Fibroblast of skin of right quadriceps (primary cell): ENCODE measurements at regions not wholly inside any gene's neighbourhood (a gene's known extent, or its start where the extent isn't known, plus 50 kb on each side); places are given as distances from the start of the nearest gene placed in this dataset.
"Not testable (repeated sequence)": the region's sequence is repeated elsewhere in the genome, so short reads cannot be mapped to it uniquely, and the experiment has no call there.

Source experiments
- DNase-seq: peaks from one replicate; pipeline ENCODE4 v3.0.0-alpha.2; 2013

DNA sequence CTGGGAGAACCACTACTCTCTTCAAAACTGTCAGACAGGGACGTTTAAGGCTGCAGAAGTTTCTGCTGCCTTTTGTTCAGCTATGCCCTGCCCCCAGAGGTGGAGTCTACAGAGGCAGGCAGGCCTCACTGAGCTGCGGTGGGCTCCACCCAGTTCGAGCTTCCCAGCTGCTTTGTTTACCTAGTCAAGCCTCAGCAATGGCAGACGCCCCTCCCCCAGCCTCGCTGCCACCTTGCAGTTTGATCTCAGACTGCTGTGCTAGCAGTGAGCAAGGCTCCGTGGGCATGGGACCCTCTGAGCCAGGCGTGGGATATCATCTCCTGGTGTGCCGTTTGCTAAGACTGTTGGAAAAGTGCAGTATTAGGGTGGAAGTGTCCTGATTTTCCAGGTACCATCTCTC lies 258.6 kb upstream of the GOT2 start:
- not testable (repeated sequence) for DNase-seq

DNA sequence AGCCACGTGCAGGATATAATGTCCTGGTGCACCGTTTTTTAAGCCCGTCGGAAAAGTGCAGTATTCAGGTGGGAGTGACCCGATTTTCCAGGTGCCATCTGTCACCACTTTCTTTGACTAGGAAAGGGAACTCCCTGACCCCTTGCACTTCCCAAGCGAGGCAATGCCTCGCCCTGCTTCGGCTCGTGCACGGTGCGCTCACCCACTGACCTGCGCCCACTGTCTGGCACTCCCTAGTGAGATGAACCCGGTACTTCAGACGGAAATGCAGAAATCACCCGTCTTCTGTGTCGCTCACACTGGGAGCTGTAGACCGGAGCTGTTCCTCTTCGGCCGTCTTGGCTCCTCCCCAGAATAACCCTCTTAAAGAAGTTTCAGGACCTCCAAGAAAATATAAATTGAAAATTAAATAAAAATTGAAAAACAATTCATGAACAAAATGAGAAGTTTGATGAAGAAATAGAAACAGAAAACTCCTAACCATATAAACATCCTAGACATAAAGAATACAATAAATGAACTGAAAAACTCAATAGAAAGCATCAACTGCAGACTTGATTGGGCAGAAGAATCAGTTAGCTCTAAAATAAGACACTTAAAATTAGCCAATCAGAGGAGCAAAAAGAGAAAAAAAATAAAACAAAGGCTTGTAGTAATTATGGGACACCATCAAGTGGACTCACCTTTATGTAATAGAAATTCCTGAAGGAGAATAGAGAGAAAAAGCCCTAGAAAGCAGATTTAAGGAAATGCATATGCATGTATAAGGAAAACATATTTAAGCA lies 249.3 kb upstream of the GOT2 start:
- not testable (repeated sequence) for DNase-seq

DNA sequence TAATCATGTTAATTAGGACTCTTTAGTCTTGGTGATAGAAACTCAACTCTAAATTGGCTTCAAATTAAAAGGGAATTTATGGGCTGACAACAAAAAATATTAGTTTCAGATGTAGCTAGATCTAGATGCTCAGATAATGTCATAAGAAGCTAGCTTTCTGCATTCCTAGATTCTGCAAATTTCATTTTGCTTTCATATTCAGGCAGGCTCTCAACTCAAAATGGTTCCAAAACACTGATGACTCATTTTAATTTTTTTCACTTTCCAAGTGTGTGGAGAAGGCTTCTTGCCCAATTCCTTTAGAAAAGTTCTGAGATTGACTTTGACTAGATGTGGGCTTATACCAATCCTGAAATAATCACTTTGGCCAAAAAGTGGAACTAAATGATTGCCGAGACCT lies 236.7 kb upstream of the GOT2 start:
- peak; percentile 60 for DNase-seq

DNA sequence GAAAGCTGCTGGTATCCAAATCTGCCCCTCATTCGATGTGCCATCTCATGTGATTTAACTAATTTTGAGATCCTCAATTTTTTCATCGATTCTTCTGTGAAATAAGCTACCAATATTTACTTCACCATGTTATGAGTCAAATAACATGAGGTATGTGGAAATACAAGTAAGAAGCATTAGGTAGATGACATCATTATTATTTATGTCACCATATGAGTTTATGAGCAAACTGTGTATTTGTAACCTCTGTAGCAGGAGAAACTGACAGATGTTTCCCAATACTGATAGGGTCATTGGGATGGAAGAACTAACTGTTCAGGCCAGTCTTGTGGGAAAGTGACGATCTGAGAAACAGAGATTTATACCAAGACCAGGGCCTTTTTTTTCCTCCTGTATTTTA lies 229.4 kb upstream of the GOT2 start:
- no peak for DNase-seq

DNA sequence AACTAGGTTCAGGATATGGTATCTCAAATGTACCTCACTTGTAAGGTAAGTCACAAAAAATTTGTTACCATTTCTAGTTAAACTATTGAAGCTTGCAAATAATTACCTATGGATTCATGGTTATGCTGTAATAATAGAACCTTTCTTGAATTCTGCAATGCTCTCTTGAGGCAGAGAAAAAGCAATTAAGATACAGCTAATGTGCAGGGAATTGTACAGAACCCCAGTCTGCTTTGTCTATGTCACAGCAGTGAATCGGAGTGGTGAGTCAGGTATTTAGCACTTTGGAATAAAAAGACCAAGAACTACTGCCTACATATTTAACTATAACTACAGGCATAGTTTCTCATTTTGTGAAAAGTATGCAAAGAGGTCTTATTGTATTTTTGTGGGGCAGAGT lies 228.7 kb upstream of the GOT2 start:
- no peak for DNase-seq

DNA sequence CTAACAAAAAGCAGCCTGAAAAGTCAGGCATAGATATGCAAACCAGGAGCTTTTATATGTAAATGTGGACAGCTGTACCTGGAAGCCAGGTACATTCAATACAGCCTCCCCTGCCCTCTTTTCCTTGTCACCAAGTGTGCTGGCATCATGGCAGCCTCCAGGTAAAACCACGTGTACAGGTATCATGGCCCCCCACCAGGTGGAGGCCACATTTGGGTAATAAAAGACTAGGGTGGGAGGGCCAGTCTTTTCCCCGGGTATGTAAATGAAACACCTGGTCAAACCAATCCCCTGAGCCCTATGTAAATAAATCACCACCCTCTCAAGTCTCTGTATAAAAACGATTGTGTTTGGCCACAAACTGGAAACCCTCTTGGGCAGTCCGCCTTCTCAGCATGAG lies 226.4 kb upstream of the GOT2 start:
- DNase-seq, result no peak

DNA sequence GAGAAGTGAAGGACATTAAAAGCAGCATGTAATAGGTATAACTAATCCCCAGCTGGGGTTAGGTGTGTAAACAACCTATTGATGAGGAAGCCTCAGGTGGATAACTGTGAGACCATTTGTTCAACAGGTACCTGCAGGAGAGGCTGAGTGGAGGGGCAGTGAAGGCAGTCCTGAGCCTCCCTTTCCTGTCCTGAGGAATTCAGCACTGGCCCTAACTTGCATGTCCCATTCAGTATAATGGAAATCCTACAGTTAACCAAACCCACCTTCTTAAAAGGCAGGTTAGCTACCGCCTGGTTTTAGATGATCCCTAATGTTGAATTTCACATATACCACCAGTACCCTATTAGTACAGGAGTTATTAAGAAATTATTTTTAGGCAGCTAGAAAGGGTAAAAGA lies 225.9 kb upstream of the GOT2 start:
- DNase-seq, result no peak

DNA sequence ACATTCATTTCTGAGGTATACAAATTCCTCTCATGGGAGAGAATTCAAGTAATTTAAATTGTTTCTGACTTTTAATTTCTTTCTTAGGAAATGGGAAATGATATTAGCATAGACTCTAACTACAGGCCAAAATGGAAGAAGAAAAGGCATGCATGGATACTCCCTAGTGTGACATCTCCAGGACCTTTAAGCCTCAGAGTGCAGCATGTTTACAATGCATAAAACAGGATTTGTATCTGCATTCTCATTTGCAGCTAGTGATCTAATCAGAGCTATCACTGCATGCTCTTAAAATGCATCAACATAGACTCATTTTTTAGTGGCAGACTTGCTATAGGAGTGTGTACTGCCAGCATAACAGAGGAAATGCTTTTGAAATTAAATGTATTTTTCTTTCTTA lies 224.6 kb upstream of the GOT2 start:
- DNase-seq, result no peak

DNA sequence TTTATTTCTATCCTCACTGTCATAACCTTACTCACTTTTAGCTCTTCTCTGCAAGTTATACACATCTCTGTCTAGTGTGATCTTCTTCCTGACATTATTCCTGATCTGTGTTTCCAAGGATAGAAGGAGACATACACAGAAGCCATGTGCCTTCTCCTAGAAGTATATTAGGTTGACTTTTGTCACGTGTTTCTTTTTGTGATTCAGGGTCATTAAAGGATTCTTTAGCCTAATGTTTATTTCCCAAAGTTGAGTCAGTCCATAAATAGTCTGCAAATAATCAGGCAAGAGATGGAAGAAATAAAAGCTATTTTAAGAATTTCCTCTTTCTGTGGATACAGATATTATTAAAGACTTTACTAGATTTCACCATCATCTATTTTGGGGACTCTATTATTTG lies 214.1 kb upstream of the GOT2 start:
- DNase-seq, result no peak

DNA sequence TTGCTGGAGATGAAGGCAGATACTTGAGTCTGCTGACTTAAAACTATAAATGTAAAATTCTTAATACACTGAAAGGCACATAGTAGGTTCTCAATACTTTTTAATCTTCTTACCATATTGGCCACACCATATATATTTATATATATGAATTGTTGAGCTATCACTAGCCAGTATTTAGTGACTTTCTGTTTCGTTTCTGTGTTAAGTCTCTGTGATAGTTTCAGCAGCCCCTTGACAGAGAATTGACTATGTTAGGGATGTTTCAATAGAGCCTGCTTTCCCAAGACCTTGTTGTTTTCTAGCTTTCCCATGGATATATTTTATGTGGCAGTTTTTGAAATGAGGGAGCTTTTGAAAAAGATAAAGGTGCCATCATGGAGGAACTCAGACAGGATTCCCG lies 206.5 kb upstream of the GOT2 start:
- no peak for DNase-seq

DNA sequence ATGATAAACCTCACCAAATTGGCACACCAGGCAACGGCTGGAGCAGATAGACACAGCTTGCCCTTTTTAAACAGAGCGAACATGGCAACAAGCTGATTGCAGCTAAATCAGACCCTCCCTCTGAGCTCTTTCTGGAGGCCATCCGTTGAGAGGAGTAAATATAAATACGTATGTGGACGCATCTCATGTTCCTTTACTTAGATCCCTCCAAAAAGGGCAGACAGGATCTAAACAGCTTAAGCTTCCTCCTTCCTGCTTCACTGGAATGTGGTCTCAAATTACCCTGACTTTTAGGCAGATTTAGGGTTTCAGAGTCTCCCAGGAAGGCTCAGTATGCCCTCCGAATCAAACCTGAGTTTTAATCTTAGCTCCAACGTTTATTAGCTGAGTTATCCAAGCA lies 204.7 kb upstream of the GOT2 start:
- no peak for DNase-seq

DNA sequence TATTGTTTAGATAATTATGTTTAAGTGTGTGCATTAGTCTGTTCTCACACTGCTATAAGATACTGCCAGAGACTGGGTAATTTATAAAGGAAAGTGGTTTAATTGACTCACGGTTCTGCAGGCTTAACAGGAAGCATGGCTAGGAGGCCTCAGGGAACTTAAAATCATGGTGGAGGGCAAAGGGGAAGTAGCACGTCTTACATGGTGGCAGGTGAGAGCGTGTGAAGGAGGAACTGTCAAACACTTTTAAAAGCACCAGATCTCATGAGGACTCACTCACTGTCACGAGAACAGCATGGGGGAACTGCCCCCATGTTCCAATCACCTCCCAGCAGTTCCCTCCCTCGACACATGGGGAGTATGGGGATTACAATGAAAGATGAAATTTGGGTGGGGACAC lies 203.5 kb upstream of the GOT2 start:
- DNase-seq, result no peak

DNA sequence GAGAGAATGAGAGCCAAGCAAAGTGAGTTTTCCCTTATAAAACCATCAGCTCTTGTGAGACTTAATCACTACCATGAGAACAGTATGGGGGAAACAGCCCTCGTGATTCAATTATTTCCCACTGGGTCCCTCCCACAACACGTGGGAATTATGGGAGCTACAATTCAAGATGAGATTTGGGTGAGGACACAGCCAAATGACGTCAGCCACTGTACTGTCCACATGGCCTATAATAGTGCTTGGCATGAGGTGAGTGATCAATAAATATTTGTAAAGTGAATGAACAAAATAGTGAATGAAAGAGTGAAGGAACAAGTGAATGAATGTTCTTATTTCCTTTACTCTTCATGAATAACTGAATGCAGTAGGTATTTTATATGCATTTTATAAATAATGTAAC lies 199.1 kb upstream of the GOT2 start:
- DNase-seq, result no peak

DNA sequence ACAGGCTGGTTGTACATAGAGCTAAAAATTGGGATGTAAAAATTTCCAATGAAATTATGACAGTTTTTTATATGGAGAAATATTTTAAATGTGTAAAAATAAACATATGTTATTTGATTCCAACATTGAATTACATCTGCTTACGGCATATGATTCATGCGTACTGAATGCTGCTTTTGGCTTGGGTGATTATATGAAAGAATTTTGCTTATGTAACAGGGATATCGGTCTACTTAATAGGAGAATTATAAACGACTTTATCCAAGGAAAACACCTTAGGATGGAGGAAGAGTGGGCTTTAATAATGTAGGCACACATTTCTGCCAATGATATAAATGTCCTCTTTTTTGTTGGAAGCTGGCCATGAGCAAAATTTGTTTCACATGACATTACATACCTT lies 197.3 kb upstream of the GOT2 start:
- peak; percentile 15 for DNase-seq

DNA sequence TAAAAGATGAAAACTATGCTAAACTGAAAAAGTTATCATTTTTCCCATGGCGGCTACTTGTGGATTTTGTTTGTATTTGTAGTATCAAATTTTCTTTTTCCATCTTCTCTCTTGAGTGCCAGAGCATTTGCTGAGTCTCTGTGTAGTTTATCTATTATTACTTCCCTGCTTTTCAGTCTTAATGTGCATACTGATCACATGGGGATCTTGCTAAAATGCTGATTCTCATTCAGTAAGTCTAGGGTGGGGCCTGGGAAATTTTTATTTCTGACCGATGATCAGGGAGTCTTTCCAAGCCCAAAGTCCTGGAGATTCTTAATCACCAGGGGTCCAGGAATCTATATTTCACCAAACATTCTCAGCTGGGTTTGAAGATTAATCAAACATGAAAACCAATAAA lies 189.0 kb upstream of the GOT2 start:
- DNase-seq, result no peak

DNA sequence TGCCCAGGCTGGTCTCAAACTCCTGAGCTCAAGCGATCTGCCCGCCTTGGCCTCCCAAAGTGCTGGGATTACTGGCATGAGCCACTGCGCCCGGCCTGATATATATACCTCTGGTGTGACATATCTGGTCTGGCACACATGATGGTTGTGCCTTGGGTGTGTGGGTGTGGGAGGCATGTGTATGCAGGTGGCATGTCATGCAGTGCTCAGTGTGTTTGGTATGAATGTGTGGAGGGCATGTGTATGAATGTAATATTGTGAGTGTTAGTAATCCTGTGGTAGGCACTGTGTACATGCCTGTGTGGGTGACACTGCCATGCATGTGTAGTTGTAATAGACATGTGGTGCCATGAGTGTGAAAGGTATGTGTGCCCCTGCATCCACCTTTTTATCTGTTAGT lies 179.3 kb upstream of the GOT2 start:
- no peak for DNase-seq

DNA sequence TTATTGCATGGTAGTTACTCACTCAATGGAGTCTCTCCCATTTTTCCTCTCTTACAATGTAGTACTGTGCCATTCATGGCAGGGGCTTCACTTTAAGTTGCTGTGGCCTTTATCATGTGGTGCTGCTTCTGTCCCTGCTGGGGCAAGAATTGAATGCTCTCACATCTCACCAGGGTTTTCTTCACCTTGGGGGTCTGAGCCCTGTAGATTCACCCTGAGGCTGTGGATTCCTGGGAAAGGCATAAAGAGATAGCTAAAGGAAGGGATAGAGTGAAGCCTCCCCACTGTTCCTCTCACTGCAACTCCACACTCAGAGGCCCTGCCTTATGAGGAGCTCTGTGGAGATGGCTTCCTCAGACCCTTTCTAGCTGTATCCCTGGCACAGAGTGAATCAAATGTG lies 178.5 kb upstream of the GOT2 start:
- no peak for DNase-seq

DNA sequence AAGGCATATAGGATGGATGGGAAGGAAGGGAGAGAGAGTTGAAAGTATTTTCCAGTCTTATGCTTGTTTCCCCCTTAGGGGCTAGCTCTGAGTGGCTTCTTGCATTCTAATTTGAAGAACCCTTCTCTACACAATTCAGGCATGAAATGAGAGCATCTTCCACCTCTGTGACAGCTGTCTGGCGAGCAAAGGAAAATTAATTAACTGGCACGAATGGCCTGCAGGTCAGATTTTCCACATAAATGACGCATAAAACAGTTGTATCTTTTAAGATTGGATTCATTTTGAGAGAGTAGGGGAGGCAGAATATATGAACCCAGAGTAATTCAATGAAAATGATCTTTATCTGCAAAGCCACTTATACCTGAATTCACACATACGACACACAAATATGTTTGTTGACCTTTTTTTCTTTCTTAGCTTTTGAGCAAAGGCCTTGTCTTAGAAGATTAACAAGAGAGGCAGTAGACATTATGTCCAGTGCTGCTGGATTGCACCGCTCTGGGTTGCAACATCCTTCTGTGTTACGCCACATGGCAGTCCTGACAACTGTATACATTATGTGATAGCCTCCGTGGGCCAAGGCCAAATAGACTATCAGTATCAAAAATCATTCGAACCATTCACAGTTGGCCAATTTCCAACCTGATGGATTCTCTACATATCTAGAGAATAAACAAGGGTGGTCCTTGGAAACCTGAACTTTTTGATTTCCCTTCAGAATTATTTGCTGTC lies 173.0 kb upstream of the GOT2 start:
- no peak for DNase-seq

DNA sequence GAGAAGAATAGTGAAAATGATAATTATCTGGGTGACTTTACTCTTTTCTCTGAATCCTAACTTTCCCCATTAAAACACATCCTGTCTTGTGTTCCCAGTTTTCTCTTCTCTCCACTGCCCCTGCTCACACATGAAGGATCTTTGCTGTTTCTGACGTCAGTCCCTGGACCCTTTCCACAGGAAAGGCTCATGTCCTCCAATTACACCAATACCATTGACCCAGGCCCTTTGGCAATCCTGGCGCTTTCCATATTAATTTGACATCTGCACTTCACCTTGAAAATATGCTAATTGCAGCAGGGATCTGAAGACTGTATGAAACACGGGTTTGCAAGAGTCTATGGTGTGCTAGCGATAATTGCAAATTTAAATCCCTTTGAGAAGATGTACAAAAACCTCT lies 170.2 kb upstream of the GOT2 start:
- no peak for DNase-seq

DNA sequence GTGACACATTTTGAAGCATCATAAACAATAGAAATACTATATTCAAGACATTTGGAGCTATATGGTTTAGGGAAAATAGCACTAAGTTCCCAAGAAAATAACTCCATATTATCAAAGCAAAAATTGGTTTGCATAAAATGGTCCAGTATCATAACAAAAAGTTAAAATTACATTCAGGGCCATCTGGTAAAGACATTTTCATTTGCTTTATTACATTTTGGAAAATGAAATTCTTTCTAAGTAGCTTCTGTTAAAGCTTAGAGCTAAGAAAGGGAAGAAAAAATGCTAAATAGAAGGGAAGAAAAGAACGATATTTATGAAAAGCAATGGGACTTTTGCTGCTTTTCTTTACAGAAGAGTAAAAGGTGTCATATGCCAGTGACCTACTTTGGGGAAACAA lies 155.4 kb upstream of the GOT2 start:
- DNase-seq, result no peak

DNA sequence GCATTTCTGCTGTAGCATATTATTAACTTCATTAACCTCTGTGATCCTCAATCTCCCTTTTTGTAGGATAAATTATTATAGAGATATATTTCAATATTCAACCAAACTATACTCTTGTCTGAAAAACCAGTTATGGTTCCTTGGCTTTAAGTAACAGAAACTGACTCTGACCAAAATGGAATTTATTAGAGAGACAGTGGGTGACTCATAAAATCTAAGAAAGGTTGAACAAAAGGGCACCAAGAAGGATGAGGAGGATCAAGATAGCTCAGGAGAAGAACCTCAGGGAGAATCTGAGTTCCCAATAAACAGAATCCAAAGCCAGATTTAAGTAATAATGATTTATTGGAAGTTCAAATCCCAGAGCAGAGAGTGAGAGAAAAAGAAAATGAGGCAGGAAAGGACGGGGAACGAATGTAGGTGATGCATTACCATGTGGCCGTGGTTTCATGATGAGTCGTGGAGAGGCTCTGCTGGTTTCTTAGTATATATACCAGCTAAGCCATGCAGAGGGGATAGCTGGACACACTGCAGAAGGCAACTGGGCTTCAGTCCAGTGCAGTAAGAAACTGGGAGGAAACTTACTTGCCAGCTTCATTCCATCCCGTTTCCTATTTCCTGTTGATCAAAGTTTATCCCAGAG lies 151.5 kb upstream of the GOT2 start:
- peak; percentile 15 for DNase-seq

DNA sequence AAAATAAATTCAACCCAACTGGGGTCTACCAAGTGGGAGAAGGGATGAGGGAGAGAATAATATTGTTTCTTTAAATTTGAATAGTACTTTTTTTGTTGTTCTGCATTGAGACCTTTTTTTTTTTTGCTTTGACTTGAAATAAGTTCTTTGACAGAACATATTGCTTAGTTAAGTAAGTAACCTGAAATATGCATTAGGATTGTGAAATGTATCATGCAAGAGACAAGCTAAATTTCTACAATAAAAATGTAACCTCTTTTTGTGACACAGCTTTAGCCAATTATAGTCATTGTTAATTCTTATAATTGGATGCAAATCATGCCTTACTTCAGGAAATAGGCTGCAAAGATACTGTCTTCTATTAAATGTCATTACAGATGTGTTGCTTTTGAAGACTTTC lies 150.0 kb upstream of the GOT2 start:
- DNase-seq, result no peak

DNA sequence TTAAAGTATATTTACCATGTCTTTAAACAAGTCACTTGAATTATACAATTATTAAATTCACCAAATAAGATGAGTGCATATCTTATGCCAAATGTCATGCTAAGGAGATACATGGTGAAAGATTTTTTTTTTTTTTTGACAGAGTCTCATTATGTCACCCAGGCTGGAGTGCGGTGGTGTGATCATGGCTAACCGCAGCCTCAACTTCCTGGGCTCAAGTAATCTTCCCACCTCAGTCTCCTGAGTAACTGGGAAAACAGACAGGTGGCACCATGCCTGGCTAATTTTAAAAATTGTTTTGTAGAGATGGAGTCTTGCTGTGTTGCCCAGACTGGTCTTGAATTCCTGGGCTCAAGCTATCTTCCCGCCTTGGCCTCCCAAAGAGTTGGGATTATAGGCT lies 149.0 kb upstream of the GOT2 start:
- DNase-seq, result no peak

DNA sequence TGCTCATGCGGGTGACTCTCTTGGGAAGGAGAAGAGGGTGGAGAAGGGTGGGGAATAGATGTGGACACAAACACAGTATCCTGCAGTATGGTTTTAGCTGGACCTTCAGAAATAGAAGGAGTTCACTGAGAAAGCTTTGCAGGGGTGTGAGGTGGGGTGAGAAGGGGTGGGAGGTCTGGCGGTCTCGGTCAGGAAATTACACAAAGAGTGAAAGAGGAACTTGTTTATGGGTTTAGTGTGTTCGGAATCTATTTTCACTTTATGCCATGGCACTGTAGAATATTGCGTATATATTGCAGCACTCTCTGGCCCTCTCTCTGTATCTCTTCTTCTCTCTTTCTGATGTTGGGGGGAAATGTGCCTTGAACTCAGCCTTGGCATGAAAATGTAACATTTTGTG lies 148.2 kb upstream of the GOT2 start:
- no peak for DNase-seq
